HT1080 (cell line): ENCODE measurements at regions not wholly inside any gene's neighbourhood (a gene's known extent, or its start where the extent isn't known, plus 50 kb on each side); places are given as distances from the start of the nearest gene placed in this dataset.
"Not testable (repeated sequence)": the region's sequence is repeated elsewhere in the genome, so short reads cannot be mapped to it uniquely, and the experiment has no call there.

Experiments
- DNase-seq: peaks from one replicate; pipeline ENCODE4 v3.0.0-alpha.2; 2015; ENCODE audit warnings: low read depth

- no peak for DNase-seq
Observed at GRCh38 chr3:152621006-152621868, 213.7 kb upstream of the P2RY1 start.

- no peak for DNase-seq
Observed at GRCh38 chr3:152621967-152622810, 212.7 kb upstream of the P2RY1 start.

- peak; percentile 29 for DNase-seq
Observed at GRCh38 chr3:152622811-152623167, 212.1 kb upstream of the P2RY1 start.

GRCh38 chr3:152623286-152623911 is 211.5 kb upstream of the P2RY1 start:
- no peak for DNase-seq

- no peak for DNase-seq
Observed at GRCh38 chr3:152626226-152626625, 208.7 kb upstream of the P2RY1 start.

- no peak for DNase-seq
Observed at GRCh38 chr3:152628496-152628895, 206.4 kb upstream of the P2RY1 start.

GRCh38 chr3:152629363-152630122 is 205.4 kb upstream of the P2RY1 start:
- DNase-seq: no peak

- DNase-seq: no peak
Observed at GRCh38 chr3:152635389-152635788, 199.5 kb upstream of the P2RY1 start.

- DNase-seq: no peak
Observed at GRCh38 chr3:152636651-152637050, 198.3 kb upstream of the P2RY1 start.

- no peak for DNase-seq
Observed at GRCh38 chr3:152638214-152638613, 196.7 kb upstream of the P2RY1 start.

- DNase-seq: no peak
Observed at GRCh38 chr3:152638707-152639450, 196.1 kb upstream of the P2RY1 start.

- no peak for DNase-seq
Observed at GRCh38 chr3:152641198-152641597, 193.7 kb upstream of the P2RY1 start.

GRCh38 chr3:152642658-152643057 is 192.3 kb upstream of the P2RY1 start:
- no peak for DNase-seq

- no peak for DNase-seq
Observed at GRCh38 chr3:152644478-152644877, 190.5 kb upstream of the P2RY1 start.

- DNase-seq: no peak
Observed at GRCh38 chr3:152646004-152646403, 188.9 kb upstream of the P2RY1 start.

GRCh38 chr3:152650177-152650576 is 184.8 kb upstream of the P2RY1 start:
- DNase-seq: peak; percentile 17

GRCh38 chr3:152650923-152651322 is 184.0 kb upstream of the P2RY1 start:
- DNase-seq: not testable (repeated sequence)

- no peak for DNase-seq
Observed at GRCh38 chr3:152656214-152656971, 178.5 kb upstream of the P2RY1 start.

- no peak for DNase-seq
Observed at GRCh38 chr3:152656972-152657355, 178.0 kb upstream of the P2RY1 start.
